HL-60 (cell line): ENCODE measurements at regions not wholly inside any gene's neighbourhood (a gene's known extent, or its start where the extent isn't known, plus 50 kb on each side); places are given as distances from the start of the nearest gene placed in this dataset.
"Not testable (repeated sequence)": the region's sequence is repeated elsewhere in the genome, so short reads cannot be mapped to it uniquely, and the experiment has no call there.

ENCODE experiments used
- CTCF ChIP-seq: IDR thresholded peaks from one replicate; pipeline ENCODE4 v1.5.1; 2011; ENCODE audit warnings: low read length, control low read depth, inconsistent platforms; ENCODE audit not compliant: insufficient read depth
- POLR2AphosphoS5 ChIP-seq: IDR thresholded peaks from 2 replicates; pipeline ENCODE4 v1.6.1; 2012; ENCODE audit warnings: low read depth
- REST ChIP-seq: IDR thresholded peaks from 2 replicates; pipeline ENCODE4 v1.6.1; 2012; ENCODE audit warnings: low read depth; ENCODE audit not compliant: insufficient replicate concordance

GRCh38 chr5:165045941-165046340 lies 1540.5 kb downstream of the MAT2B start:
- not testable (repeated sequence) for TF ChIP-seq CTCF, POLR2AphosphoS5, REST
